ENCODE measurements at regions not wholly inside any gene's neighbourhood (a gene's known extent, or its start where the extent isn't known, plus 50 kb on each side); places are given as distances from the start of the nearest gene placed in this dataset.

GRCh38 chr5:107251151-107251550, 419.6 kb downstream of the EFNA5 start:
- ChIA-PET POLR2A (no interaction called here), CTCF (no interaction called here)
- Mint-ChIP-seq H3K4me1 (no peaks in the 10 kb centered on the region), H3K36me3 (ENCODE audit: low read depth) (no peaks in the 10 kb centered on the region), H3K4me3 (no peak overlapping the region), H3K9me3 (no peaks in the 10 kb centered on the region), H3K27ac (no peak overlapping the region), H3K27me3 (no peaks in the 10 kb centered on the region)
- DNase-seq (no peak), ATAC-seq (ENCODE audit: low read depth) (no peak)
- TF ChIP-seq CTCF (IDR thresholded peaks at IDR 0.05) = no peak
- intact Hi-C loops (cut with micrococcal nuclease) = no loop called here

- no peak for DNase-seq
- TF ChIP-seq CTCF (IDR thresholded peaks at IDR 0.05) = no peak
- Mint-ChIP-seq H3K9me3 (peaks cover 2% of the 10 kb centered on the region), H3K27me3 (no peaks in the 10 kb centered on the region), H3K27ac (no peak overlapping the region), H3K4me1 (no peaks in the 10 kb centered on the region), H3K36me3 (ENCODE audit: low read depth) (no peaks in the 10 kb centered on the region), H3K4me3 (no peak overlapping the region)
- CTCF ChIA-PET = no interaction called here
- no peak for ATAC-seq (ENCODE audit: low read depth)
- POLR2A ChIA-PET = no interaction called here
- intact Hi-C loops (cut with micrococcal nuclease) = no loop called here
Measured at GRCh38 chr5:107248066-107248695, 422.6 kb downstream of the EFNA5 start.

- no peaks in the 10 kb centered on the region for H3K27me3 Mint-ChIP-seq
- H3K36me3 Mint-ChIP-seq (ENCODE audit: low read depth) = no peaks in the 10 kb centered on the region
- no peak overlapping the region for H3K27ac Mint-ChIP-seq
- ChIA-PET CTCF (no interaction called here), POLR2A (no interaction called here)
- DNase-seq = no peak
- no peaks in the 10 kb centered on the region for H3K4me1 Mint-ChIP-seq
- ATAC-seq (ENCODE audit: low read depth) = no peak
- no peak for TF ChIP-seq CTCF (IDR thresholded peaks at IDR 0.05)
- H3K4me3 Mint-ChIP-seq = no peak overlapping the region
- intact Hi-C loops (cut with micrococcal nuclease) = no loop called here
- peaks cover 2% of the 10 kb centered on the region for H3K9me3 Mint-ChIP-seq
Measured at GRCh38 chr5:107247427-107247826, 423.3 kb downstream of the EFNA5 start.

GRCh38 chr5:107243220-107243579, 427.5 kb downstream of the EFNA5 start:
- no peak for TF ChIP-seq CTCF (IDR thresholded peaks at IDR 0.05)
- POLR2A ChIA-PET = no interaction called here
- no peak for ATAC-seq (ENCODE audit: low read depth)

GRCh38 chr5:107242411-107243219, 428.1 kb downstream of the EFNA5 start:
- POLR2A ChIA-PET = no interaction called here
- peaks cover 2% of the 10 kb centered on the region for H3K9me3 Mint-ChIP-seq
- no peak for DNase-seq
- no peaks in the 10 kb centered on the region for H3K36me3 Mint-ChIP-seq (ENCODE audit: low read depth)
- H3K4me3 Mint-ChIP-seq = no peak overlapping the region
- CTCF ChIA-PET = no interaction called here
- ATAC-seq (ENCODE audit: low read depth) = no peak
- no peak for TF ChIP-seq CTCF (IDR thresholded peaks at IDR 0.05)
- no peaks in the 10 kb centered on the region for H3K27me3 Mint-ChIP-seq
- H3K4me1 Mint-ChIP-seq = no peaks in the 10 kb centered on the region
- intact Hi-C loops (cut with micrococcal nuclease) = no loop called here
- no peak overlapping the region for H3K27ac Mint-ChIP-seq

More at GRCh38 chr5:107243220-107243579, 427.5 kb downstream of the EFNA5 start:
- Mint-ChIP-seq H3K4me3 (no peak overlapping the region), H3K4me1 (no peaks in the 10 kb centered on the region), H3K27ac (no peak overlapping the region), H3K27me3 (no peaks in the 10 kb centered on the region), H3K36me3 (ENCODE audit: low read depth) (no peaks in the 10 kb centered on the region), H3K9me3 (peaks cover 2% of the 10 kb centered on the region)
- DNase-seq = no peak
- CTCF ChIA-PET = no interaction called here
- intact Hi-C loops (cut with micrococcal nuclease) = no loop called here

Measured in activated B cell treated with CpG ODN at 0.5 μM for 24 hours (primary cell).